HG03135 (cell line): ENCODE measurements at regions not wholly inside any gene's neighbourhood (a gene's known extent, or its start where the extent isn't known, plus 50 kb on each side); places are given as distances from the start of the nearest gene placed in this dataset.
"Not testable (repeated sequence)": the region's sequence is repeated elsewhere in the genome, so short reads cannot be mapped to it uniquely, and the experiment has no call there.

Source experiments
- ATAC-seq: cut with Tn5 transposase; IDR thresholded peaks from one replicate; pipeline ENCODE4 v1.9.1; 2021; ENCODE audit warnings: mild to moderate bottlenecking, moderate library complexity; ENCODE audit not compliant: unreplicated experiment

GRCh38 chr6:21708320-21708580 lies 114.7 kb downstream of the SOX4 start:
- ATAC-seq = no peak

DNA sequence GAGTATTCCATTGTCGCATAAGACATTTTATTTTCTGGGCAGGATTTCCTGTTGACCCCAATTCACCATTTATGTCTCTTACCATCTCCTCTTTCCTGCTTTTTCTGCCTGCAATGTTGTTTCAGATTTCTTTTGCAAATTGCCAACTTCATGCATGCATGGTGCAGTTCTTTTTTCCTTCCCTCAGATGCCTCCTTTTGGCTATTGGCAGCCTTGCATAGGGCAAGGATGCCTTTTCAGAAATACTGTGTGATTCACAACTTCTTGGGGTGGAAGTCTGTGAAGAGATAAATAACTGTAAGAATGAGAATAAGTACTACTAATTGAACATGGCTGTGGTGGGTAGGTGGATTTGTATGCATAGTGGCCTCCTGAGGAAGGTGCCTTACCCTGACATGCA lies 116.7 kb downstream of the SOX4 start:
- ATAC-seq = no peak

GRCh38 chr6:21710908-21711627 lies 117.5 kb downstream of the SOX4 start:
- no peak for ATAC-seq

GRCh38 chr6:21712213-21712612 lies 118.7 kb downstream of the SOX4 start:
- no peak for ATAC-seq

DNA sequence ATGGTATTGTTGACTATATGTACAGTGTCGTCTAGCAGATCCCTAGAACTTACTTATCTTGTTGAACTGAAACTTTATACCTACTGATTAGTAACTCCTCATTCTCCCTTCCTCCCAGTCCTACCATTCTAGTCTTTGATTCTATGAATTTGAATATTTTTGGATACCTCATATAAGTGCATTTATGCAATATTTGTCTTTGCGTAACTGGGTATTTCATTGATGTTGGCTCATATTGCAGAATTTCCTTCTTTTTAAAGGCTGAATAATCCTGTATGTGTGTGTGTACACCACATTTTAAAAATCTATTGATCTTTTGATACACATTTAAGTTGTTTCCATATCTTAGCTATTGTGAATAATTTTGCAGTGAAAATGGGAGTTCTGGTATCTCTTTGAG lies 119.9 kb downstream of the SOX4 start:
- no peak for ATAC-seq

GRCh38 chr6:21715180-21715579 lies 121.6 kb downstream of the SOX4 start:
- no peak for ATAC-seq

GRCh38 chr6:21722510-21722909 lies 129.0 kb downstream of the SOX4 start:
- ATAC-seq = no peak

- no peak for ATAC-seq
Observed at GRCh38 chr6:21726676-21727075, 133.1 kb downstream of the SOX4 start.

GRCh38 chr6:21728141-21728540 lies 134.6 kb downstream of the SOX4 start:
- ATAC-seq = no peak

DNA sequence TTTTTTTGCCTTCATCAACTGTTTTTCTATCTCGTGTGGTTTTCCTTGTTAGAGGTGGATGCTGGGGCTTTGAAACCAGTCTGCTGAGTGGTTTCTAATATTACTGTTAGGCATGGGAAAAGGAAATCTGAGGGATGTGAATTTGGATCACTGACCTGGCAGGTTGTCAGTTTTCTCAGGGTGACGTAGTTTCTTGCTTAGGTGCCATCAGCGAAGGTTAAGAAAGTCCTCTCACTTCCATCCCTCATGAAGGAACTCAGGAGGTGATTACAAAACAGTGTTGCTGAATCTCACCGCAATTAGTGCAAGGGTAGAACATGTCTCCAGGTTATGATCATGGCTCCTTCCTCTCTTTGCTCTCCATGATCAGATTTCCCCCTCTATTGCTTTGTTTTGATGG lies 135.9 kb downstream of the SOX4 start:
- ATAC-seq = no peak

- no peak for ATAC-seq
Observed at GRCh38 chr6:21730533-21730932, 137.0 kb downstream of the SOX4 start.

DNA sequence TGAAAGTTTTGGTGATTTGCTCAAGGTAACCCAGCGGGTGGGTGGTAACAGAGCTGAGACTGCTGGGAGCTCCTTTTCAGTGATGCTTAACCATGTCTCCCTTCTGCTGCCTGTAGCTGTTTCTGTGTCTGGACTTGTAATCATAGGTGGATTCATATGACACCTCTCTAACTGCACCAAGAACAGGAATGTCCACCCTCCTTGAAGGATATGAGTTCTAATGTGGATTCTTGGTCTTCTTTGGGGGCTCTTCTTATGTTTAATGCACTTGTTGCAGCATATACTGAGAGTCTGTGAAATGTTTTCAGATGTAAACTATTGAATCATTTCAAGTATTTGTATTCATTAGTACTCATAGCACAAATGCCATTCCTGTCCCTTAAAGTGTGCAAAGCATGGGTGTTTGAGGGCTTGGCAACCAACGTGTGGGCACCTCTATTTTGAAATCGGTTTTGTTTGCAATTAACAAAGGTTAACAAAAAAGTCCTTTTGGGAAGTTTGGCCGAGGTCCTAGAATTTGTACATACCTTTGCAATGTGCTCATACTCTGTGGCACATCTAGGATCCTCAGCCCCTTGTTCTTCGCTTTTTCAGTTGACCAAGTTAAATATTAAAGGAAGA lies 138.0 kb downstream of the SOX4 start:
- ATAC-seq = no peak

- ATAC-seq = not testable (repeated sequence)
Observed at GRCh38 chr6:21732032-21732730, 138.6 kb downstream of the SOX4 start.

GRCh38 chr6:21732731-21733130 lies 139.2 kb downstream of the SOX4 start:
- ATAC-seq = no peak

- ATAC-seq = no peak
Observed at GRCh38 chr6:21733311-21733710, 139.8 kb downstream of the SOX4 start.

GRCh38 chr6:21734204-21734603 lies 140.7 kb downstream of the SOX4 start:
- no peak for ATAC-seq

- ATAC-seq = no peak
Observed at GRCh38 chr6:21738180-21739094, 144.9 kb downstream of the SOX4 start.

- no peak for ATAC-seq
Observed at GRCh38 chr6:21739241-21739640, 145.7 kb downstream of the SOX4 start.

DNA sequence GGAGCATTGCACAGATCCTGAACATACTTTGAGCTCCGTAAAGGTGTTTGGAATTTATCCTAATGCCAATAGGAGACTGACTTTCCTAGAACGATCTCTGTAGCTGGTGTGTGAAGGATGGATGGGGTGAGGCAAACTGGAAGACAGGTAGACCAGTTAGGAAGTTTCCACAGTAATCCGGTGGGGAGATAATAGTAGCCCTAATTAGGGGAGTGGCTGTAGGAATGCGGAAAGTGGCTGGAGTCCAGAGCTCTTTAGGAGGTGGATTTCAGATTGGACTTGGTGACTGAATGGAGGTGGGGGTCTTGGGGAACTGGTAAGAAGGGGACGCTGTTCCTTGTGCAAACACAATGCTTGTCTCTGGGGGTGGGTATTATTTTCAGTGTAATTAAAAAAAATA lies 146.3 kb downstream of the SOX4 start:
- no peak for ATAC-seq

GRCh38 chr6:21740376-21741124 lies 147.0 kb downstream of the SOX4 start:
- ATAC-seq = no peak
